Activated CD8-positive, alpha-beta T cell treated with anti-CD3 and anti-CD28 coated beads for 36 hours (primary cell): ENCODE measurements at regions not wholly inside any gene's neighbourhood (a gene's known extent, or its start where the extent isn't known, plus 50 kb on each side); places are given as distances from the start of the nearest gene placed in this dataset.

Experiments
- ATAC-seq: fragments of 200-7000 bp; cut with Tn5 transposase; one replicate; pipeline ENCODE4 v1.10.0; 2021; ENCODE audit warnings: mild to moderate bottlenecking, moderate library complexity
- CTCF ChIA-PET: fragments of 350-600 bp; sonication (Branson Sonifier 250); formaldehyde crosslinking; loops from one replicate; lab custom pipeline; 2021; ENCODE audit warnings: antibody characterized with exemption; lab: Charles Lee
- POLR2A ChIA-PET: fragments of 350-600 bp; sonication (Branson Sonifier 250); formaldehyde crosslinking; loops from one replicate; lab custom pipeline; 2021; ENCODE audit warnings: antibody characterized with exemption; lab: Charles Lee
- DNase-seq: peaks from one replicate; pipeline ENCODE4 v3.0.0-alpha.2; 2020
- H3K27ac Mint-ChIP-seq: one replicate; pipeline ENCODE4 v1.8.0; 2021; ENCODE audit warnings: mild to moderate bottlenecking, mixed read lengths
- H3K27me3 Mint-ChIP-seq: one replicate; pipeline ENCODE4 v1.8.0; 2021; ENCODE audit warnings: mixed read lengths
- H3K36me3 Mint-ChIP-seq: one replicate; pipeline ENCODE4 v1.8.0; 2021; ENCODE audit warnings: low read depth, mixed read lengths
- H3K4me1 Mint-ChIP-seq: one replicate; pipeline ENCODE4 v1.8.0; 2021; ENCODE audit warnings: low read depth, mixed read lengths
- H3K4me3 Mint-ChIP-seq: one replicate; pipeline ENCODE4 v1.8.0; 2021; ENCODE audit warnings: mild to moderate bottlenecking, moderate library complexity, mixed read lengths
- H3K9me3 Mint-ChIP-seq: one replicate; pipeline ENCODE4 v1.8.0; 2021; ENCODE audit warnings: mixed read lengths
- intact Hi-C: fragments of 100-400 bp; cut with micrococcal nuclease; formaldehyde crosslinking; loops from one replicate; pipeline ENCODE4 v1.10.0; 2022
- TF ChIP-seq, protein P1 (sequence below): fragments of 200-600 bp; IDR thresholded peaks from one replicate; pipeline ENCODE4 v1.8.0; 2022; ENCODE audit warnings: antibody characterized with exemption, mild to moderate bottlenecking

DNA sequence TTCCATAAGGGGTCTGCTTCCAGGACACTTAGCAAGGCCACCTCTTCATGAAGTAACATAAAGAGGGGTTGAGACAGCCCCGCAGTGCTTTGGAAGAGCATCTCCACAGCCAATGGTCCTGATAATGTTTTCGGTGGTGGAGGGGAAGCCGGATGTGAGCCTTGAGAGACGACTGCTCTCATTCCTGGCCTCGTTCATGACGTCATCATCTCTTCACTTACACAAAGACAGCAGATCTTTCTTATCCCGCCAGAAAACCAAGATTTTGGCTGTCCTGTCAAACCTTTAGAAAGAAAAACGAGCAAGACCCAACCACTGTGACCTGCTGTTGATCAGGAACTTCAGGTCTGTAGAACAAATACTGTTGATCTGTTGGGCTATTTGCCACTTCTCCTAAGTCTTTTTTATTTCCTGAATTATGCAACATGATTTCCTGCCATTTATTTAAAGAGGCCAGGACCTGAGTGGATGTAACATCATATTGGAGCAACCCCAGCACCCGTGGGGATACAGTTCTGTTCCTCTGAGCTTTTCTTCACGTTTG is 89.0 kb upstream of the IRX2 start:
- Mint-ChIP-seq H3K9me3 (no peaks in the 10 kb centered on the region), H3K36me3 (no peaks in the 10 kb centered on the region), H3K27ac (no peak overlapping the region), H3K4me3 (no peak overlapping the region), H3K4me1 (no peaks in the 10 kb centered on the region), H3K27me3 (no peaks in the 10 kb centered on the region)
- no peak for ATAC-seq
- intact Hi-C loops, result no loop called here
- TF ChIP-seq, protein P1, sequence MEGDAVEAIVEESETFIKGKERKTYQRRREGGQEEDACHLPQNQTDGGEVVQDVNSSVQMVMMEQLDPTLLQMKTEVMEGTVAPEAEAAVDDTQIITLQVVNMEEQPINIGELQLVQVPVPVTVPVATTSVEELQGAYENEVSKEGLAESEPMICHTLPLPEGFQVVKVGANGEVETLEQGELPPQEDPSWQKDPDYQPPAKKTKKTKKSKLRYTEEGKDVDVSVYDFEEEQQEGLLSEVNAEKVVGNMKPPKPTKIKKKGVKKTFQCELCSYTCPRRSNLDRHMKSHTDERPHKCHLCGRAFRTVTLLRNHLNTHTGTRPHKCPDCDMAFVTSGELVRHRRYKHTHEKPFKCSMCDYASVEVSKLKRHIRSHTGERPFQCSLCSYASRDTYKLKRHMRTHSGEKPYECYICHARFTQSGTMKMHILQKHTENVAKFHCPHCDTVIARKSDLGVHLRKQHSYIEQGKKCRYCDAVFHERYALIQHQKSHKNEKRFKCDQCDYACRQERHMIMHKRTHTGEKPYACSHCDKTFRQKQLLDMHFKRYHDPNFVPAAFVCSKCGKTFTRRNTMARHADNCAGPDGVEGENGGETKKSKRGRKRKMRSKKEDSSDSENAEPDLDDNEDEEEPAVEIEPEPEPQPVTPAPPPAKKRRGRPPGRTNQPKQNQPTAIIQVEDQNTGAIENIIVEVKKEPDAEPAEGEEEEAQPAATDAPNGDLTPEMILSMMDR, result no peak
- ChIA-PET POLR2A (interaction anchor here (0.7 kb wide), 1 partner anchor 123 kb away, joined by 3 read pairs; no protein-coding TSS in a partner anchor), CTCF (no interaction called here)
- DNase-seq, result no peak

DNA sequence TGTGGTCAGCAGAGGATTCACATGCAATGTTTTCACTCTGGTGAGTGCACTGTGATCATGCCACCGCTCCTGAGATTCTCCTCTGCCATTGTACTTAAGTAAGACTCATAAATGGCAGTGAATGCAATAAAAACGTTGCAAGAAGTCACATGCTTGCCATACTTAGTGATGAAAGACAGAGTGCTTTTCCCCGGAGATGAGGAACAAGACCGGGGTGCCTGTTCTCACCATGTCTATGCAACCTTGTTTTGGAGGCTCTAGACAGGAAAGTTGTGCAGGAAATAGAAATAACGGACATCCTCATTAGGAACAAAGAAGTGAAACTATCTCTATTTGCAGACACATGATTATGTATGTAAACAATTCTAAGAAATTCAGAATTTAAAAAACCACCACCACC is 84.7 kb upstream of the IRX2 start:
- Mint-ChIP-seq H3K27ac (no peak overlapping the region), H3K36me3 (no peaks in the 10 kb centered on the region), H3K9me3 (no peaks in the 10 kb centered on the region), H3K4me3 (no peak overlapping the region), H3K4me1 (no peaks in the 10 kb centered on the region), H3K27me3 (no peaks in the 10 kb centered on the region)
- TF ChIP-seq, protein P1, result no peak
- CTCF ChIA-PET, result no interaction called here
- no peak for DNase-seq
- POLR2A ChIA-PET, result no interaction called here
- ATAC-seq, result no peak
- intact Hi-C loops, result no loop called here

DNA sequence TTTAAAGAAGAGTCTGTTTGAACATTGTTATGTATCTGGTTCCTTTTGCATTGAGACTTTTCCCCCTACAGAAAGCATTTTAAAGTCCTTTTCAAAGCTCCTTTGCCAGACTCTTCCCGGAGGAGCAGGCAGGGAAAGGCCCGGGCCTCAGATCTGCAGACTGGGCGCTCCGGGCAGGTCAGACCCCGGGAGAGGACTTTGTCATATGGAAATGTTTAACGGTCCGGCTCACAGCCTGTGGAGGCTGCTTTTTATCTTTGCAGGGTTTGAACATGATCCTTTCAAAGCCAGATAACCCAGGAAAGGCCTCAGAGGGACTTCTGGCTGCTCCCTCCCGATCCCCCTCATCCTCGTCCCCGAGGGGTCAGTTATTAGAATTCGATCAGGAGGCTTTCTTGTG is 82.1 kb upstream of the IRX2 start:
- intact Hi-C loops, result no loop called here
- ChIA-PET CTCF (no interaction called here), POLR2A (no interaction called here)
- Mint-ChIP-seq H3K9me3 (no peaks in the 10 kb centered on the region), H3K27ac (no peak overlapping the region), H3K4me3 (no peak overlapping the region), H3K27me3 (no peaks in the 10 kb centered on the region), H3K4me1 (no peaks in the 10 kb centered on the region), H3K36me3 (no peaks in the 10 kb centered on the region)
- ATAC-seq, result no peak
- TF ChIP-seq, protein P1, result no peak
- DNase-seq, result no peak

DNA sequence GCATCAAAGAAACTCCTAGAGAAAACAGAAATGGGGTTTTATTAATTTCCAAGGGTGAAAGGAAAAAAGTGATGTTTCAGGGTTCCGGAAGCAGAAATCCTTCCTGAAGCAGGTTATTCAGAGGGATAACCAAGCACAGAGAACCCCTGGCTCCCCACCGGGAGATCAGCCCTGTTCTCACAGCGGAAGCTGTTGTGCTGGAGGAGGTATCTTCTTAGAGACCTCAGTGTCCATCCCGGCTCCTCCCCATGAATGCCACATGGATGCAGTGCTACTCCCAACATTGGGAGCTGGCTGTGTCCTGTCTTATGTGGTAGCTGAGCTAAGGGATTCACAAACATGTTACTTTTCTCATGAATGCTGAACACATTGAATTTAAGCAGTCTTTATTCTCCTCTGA is 80.9 kb upstream of the IRX2 start:
- TF ChIP-seq, protein P1, result no peak
- DNase-seq (no peak), ATAC-seq (no peak)
- H3K4me1 Mint-ChIP-seq, result no peaks in the 10 kb centered on the region
- H3K27ac Mint-ChIP-seq, result no peak overlapping the region
- intact Hi-C loops, result no loop called here
- ChIA-PET POLR2A (no interaction called here), CTCF (no interaction called here)
- H3K4me3 Mint-ChIP-seq, result no peak overlapping the region
- no peaks in the 10 kb centered on the region for H3K27me3 Mint-ChIP-seq
- no peaks in the 10 kb centered on the region for H3K9me3 Mint-ChIP-seq
- H3K36me3 Mint-ChIP-seq, result no peaks in the 10 kb centered on the region

DNA sequence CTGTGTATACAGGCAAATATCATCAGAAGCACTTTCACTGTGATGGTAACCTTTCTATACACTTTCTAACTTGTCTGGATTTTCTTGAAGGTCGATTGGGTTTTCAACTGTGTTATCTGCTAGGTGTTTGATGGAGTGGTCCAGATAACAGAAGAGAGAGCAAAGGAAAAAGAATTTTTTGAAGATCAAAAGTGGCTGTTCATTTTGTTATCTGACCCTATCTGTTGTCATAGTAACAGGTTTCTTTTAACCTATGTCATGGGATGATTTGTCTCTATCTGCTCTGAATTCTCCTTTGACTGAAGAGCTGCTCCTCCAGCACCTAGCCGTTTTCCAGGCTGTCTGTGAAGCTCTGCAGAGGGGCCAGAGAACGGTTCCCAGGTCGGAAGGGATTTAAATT is 77.8 kb upstream of the IRX2 start:
- Mint-ChIP-seq H3K9me3 (peaks cover 6% of the 10 kb centered on the region), H3K27ac (no peak overlapping the region), H3K4me1 (no peaks in the 10 kb centered on the region), H3K27me3 (peaks cover 3% of the 10 kb centered on the region), H3K36me3 (no peaks in the 10 kb centered on the region), H3K4me3 (no peak overlapping the region)
- intact Hi-C loops, result no loop called here
- CTCF ChIA-PET, result no interaction called here
- DNase-seq (no peak), ATAC-seq (no peak)
- TF ChIP-seq, protein P1, result no peak
- POLR2A ChIA-PET, result no interaction called here
